ENCODE measurements at regions not wholly inside any gene's neighbourhood (a gene's known extent, or its start where the extent isn't known, plus 50 kb on each side); places are given as distances from the start of the nearest gene placed in this dataset.

DNA sequence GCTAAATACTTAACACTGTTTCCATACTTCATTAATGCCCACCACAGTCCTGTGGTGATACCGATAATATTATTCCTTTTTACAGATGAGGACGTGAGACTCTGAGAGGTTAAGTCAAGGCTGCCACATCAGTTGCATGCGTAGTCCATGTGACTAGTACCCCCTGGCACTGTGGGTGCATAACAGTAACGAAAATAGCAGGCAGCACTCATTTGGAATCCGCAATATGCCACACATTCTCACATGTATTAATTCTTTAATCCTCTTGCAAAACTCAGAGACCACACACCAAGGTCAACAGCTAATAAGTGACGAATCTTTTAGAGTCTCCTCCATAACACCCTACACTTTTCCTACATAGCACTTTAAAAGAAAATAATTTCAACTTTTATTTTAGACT, 99.5 kb upstream of the HABP2 start:
- DNase-seq (ENCODE audit: insufficient read length, low spot score) (no peak), FAIRE-seq (no peak)
- TF ChIP-seq POLR2A (IDR thresholded peaks at IDR 0.05; ENCODE audit: low read depth, low read length): no peak

DNA sequence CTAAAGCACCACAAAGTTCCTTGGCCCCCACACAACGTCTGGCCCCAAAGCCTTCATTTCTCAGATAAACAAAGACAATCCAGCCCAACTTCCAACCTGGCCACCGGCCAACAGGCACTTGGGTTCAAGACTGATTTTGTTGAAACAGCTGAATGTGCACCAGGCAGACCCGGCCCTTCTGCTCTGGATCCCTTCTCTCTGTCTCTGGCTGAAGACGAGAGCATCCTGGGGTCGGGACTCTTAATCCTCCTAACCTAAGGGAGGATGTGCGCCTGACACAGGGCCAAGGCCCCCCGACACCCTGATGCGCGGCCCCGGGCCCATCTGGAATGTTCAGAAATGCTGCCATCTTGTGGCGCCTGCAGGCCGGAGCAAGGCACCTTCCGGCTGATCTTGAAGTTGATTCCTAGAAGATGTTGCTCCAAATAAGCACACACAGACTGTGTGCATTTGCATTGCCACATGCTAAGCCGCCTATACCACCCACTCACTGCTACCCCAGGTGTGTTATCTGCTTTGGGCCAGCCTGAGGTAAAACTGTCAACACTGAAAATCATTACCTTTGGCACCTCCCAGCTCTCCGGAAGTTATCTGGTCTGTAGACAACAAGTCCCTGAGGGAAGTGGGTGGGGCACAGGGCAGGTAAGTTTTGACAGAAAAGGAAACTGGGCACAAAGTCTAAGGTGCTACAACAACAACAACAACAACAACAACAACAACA, 98.4 kb upstream of the HABP2 start:
- no peak for TF ChIP-seq POLR2A (IDR thresholded peaks at IDR 0.05; ENCODE audit: low read depth, low read length)
- FAIRE-seq: no peak
- peak; percentile 42 for DNase-seq (ENCODE audit: insufficient read length, low spot score)

DNA sequence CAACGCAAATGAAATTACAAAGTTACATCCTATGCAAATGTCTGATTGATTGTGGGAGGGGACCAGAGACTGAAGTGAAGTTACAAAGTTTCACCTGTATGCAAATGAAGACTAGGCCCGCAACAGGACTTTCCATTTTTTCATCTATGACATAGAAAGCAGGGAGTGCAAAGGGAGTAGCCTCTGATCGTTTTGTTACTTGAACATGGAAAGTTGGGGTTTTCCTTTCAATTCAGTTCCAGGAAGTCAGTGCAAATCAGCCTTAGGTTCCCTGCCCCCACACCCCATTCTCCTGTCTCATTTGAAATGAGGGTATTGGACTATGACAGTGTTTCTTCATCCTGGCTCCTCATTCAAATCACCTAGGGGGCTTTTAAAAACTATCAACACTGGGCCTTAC, 96.9 kb upstream of the HABP2 start:
- no peak for FAIRE-seq
- no peak for DNase-seq (ENCODE audit: insufficient read length, low spot score)

DNA sequence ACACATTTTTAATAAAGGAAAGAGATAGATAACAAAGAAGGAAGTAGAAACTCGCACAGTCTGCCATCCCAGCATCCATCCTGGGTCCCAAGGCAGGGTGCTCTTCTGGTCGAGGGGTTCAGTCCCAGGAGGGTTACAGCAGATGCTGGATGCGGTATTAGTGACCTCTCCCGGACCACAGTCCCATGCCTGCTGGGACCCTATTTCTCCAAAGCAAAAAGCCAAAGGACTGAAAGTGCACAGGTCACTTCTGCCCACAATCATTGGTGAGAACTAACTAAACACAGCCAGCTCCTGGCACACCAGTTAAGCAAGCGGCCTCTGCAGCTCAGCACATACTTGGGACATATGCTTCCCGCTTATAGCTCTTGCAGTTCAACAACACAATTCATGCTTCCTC, 96.1 kb upstream of the HABP2 start:
- no peak for FAIRE-seq
- no peak for TF ChIP-seq POLR2A (IDR thresholded peaks at IDR 0.05; ENCODE audit: low read depth, low read length)
- DNase-seq (ENCODE audit: insufficient read length, low spot score): no peak

More for the DNA sequence above, 96.9 kb upstream of the HABP2 start:
- no peak for TF ChIP-seq POLR2A (IDR thresholded peaks at IDR 0.05; ENCODE audit: low read depth, low read length)

DNA sequence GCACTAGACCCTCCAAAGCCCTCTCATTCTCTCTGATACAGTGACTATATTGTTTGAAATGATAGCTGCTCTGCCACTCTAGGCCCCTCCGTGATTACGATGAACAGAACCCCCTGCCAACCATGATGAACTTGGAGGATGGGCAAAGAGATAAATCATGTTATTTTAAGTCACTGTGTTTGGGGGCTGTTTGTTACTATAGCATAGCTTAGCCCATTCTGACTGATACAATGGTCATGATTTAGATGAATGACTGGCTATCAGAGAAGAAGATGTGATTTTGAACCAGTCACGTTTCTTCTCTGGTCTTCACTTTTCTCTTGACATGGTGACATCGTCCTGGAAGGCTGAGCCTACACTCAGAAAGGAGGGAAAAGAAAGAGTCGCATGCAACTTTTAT, 95.4 kb upstream of the HABP2 start:
- no peak for FAIRE-seq
- no peak for TF ChIP-seq POLR2A (IDR thresholded peaks at IDR 0.05; ENCODE audit: low read depth, low read length)
- DNase-seq (ENCODE audit: insufficient read length, low spot score): no peak

DNA sequence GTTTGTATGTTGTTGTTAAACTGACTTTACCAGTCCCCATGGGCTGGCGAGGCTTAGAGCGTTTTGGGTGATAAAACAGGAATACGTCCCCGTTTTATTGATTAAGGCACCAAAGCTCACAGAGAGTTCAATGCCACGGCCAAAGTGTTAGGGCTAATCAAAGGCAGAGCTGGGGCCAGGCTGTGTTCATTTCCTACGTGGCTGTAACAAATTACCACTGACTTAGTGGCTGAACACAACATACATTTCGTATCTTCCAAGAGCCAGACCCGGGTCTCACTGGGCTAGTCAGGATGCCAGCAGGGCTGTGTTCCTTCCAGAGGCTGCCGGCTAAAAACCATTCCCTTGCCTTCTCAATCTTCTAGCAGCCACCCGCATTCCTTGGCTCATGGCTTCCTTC, 94.4 kb upstream of the HABP2 start:
- DNase-seq (ENCODE audit: insufficient read length, low spot score): no peak
- no peak for TF ChIP-seq POLR2A (IDR thresholded peaks at IDR 0.05; ENCODE audit: low read depth, low read length)
- FAIRE-seq: no peak

- no peak for TF ChIP-seq POLR2A (IDR thresholded peaks at IDR 0.05; ENCODE audit: low read depth, low read length)
- FAIRE-seq (no peak), DNase-seq (ENCODE audit: insufficient read length, low spot score) (no peak)
Measured at GRCh38 chr10:113458944-113459343, 93.9 kb upstream of the HABP2 start.

GRCh38 chr10:113459626-113460280, 93.1 kb upstream of the HABP2 start:
- FAIRE-seq (no peak), DNase-seq (ENCODE audit: insufficient read length, low spot score) (no peak)
- TF ChIP-seq POLR2A (IDR thresholded peaks at IDR 0.05; ENCODE audit: low read depth, low read length): no peak

DNA sequence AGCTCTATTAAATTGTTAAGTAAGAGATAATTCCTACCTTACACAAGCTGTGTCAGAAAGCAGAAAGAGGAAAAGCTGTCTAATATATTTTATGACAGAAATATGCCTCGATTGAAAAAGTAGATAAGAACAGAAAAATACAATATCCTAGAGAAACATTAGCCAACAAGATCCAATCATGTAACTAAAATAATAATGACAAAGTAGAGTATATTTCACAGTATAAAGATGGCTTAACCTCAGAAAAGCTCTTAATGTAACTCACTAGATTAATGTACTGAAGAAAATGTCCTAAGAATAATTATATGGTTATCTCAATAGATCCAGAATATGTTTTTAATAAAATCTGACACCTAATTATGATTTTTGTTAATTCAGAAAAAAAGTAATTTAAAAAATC, 89.8 kb upstream of the HABP2 start:
- no peak for TF ChIP-seq POLR2A (IDR thresholded peaks at IDR 0.05; ENCODE audit: low read depth, low read length)
- FAIRE-seq (no peak), DNase-seq (ENCODE audit: insufficient read length, low spot score) (no peak)

GRCh38 chr10:113463777-113464176, 89.1 kb upstream of the HABP2 start:
- no peak for FAIRE-seq
- no peak for DNase-seq (ENCODE audit: insufficient read length, low spot score)
- TF ChIP-seq POLR2A (IDR thresholded peaks at IDR 0.05; ENCODE audit: low read depth, low read length): no peak

DNA sequence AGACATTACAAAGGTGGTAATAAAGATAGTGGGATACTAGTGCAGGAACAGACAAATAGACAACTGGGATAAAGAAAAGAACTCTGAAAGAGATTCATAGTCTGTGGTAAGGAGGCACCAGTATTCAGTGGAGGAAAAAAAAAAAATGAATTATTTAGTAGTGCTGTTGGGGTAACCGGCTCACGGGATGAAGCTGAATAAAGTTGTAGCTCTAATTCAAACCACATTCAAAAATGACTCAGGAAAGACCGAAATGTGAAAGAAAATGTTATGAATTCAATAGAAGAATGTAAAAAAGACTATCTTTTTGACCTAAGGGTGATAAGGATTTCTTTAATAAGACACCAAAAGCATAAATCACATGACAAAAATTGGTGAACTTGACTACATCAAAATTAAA, 83.1 kb upstream of the HABP2 start:
- FAIRE-seq (no peak), DNase-seq (ENCODE audit: insufficient read length, low spot score) (no peak)
- TF ChIP-seq POLR2A (IDR thresholded peaks at IDR 0.05; ENCODE audit: low read depth, low read length): no peak

DNA sequence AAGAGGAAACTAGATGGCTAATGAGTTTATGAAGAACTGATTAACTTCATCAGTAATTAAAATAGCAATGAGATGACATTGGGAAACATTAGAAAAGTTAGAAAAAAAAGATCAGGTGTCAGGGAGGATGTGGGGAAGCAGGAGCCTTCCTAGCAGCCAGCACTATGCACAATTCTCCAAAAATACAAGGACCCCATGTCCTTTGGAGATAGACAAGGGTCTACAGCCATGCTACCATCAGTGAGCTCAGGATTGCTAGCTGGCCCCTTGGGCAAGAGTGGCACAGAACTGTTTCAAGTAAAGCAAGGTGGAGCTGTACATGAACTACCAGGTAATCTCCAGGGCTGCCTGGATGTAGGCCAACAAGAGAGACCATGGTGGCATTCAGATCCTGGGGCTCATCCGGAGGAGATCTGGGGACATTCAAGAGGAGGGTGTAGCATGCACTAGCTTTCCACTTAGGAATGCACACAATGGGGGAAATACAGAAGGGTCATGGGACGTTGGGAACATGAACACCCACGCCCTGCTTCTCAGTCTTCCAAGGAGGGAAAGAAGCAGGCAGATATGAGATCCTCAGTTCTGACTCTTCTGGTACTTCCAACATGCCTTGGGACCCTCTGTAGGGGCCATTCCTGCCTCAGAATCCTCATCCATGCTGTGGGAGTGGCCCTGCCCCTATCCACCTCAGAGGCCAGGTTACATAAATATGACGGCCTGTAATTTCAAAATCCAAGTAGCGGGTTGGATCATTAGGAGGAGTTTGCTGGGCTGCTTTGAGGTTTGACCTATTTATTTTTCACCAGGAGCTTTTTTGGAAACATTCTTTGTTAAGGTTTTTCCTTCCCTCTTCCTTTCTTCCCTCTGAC, 82.2 kb upstream of the HABP2 start:
- no peak for TF ChIP-seq POLR2A (IDR thresholded peaks at IDR 0.05; ENCODE audit: low read depth, low read length)
- DNase-seq (ENCODE audit: insufficient read length, low spot score): no peak
- no peak for FAIRE-seq

DNA sequence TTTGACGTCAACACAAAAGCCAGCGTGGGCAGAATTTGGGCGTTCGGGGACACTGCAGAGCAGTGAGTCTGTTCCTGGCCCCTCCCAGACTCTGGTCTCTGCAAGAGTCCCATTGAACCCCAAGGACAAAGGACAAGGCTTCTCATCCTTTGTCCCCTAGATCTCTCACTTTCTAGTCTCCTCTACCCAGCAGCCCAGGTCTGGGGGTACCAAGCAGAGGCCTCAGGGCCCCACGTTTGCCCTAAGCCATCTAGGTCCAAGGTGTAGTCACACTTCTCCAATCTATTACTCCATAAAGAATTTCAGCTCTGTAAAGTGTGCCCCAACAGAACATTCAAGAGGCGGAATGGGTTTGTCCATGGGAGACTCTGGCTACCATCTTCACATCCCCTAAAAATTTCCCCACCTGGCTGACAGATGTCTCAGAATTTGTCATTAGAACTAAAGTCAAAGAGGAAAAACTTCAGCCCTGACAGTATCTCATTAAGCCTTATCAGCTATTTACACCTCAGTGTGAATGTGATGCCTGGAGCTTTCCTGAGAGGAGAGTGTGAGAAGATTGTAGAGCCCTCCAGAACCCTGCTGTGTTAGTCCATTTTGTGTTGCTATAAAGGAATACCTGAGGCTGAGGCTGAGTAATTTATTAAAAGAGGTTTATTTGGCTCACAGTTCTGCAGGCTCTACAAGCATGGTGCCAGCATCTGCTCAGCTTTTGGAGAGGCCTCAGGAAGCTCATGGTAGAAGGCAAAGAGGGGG, 81.4 kb upstream of the HABP2 start:
- no peak for FAIRE-seq
- TF ChIP-seq POLR2A (IDR thresholded peaks at IDR 0.05; ENCODE audit: low read depth, low read length): no peak
- DNase-seq (ENCODE audit: insufficient read length, low spot score): no peak

- FAIRE-seq: no peak
- TF ChIP-seq POLR2A (IDR thresholded peaks at IDR 0.05; ENCODE audit: low read depth, low read length): no peak
- DNase-seq (ENCODE audit: insufficient read length, low spot score): no peak
Measured at GRCh38 chr10:113473011-113473410, 79.8 kb upstream of the HABP2 start.

All from H54 (cell line).